DND-41 (cell line): ENCODE measurements at regions not wholly inside any gene's neighbourhood (a gene's known extent, or its start where the extent isn't known, plus 50 kb on each side); places are given as distances from the start of the nearest gene placed in this dataset.

Source experiments
- CTCF ChIP-seq: IDR thresholded peaks from 2 replicates; pipeline ENCODE4 v1.5.1; 2012; ENCODE audit warnings: borderline replicate concordance, low read length, moderate library complexity, mild to moderate bottlenecking; ENCODE audit not compliant: poor library complexity, severe bottlenecking; ENCODE audit errors: extremely low read depth
- EZH2 ChIP-seq: IDR thresholded peaks from 3 replicates; pipeline ENCODE4 v1.6.1; 2012; ENCODE audit warnings: borderline replicate concordance, low read depth, mild to moderate bottlenecking, moderate library complexity, low read length, inconsistent platforms; ENCODE audit not compliant: severe bottlenecking

DNA sequence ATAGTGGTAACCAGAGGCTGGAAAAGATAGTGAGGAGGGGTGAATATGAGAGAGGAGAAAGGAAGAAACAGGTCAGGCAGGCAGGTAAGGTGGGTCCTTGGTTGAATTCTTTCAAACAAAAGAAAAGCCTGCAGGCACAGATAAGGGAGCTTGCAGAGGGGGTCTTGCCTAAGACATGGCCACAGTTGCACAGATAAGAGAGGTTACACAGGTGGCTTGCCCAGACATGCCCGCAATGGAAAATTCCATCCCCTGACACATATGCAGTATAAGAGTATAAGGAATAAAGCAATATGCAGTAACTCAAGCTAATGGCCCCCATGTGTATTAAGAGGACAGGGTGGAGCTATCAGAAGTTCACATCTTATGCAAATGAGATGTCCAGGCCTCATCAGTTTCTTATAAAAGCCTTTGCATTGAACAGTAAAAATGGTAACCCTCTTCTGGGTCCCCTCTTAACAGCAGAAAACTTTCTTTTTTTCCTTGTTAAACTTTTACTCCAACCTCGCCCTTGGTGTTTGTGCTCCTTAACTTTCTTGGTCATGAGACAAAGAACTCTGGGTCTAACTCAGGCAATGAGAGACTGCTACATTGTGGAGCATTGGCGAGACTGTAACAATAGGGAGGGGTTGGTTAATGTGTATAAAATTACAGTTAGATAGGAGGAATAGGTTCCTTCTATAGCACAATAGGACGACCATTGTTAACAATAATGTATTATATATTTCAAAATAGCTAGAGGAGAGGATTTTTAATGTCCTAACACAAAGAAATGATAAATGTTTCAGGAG is 764.6 kb downstream of the TSN start:
- no peak for TF ChIP-seq CTCF
- no peak for TF ChIP-seq EZH2
